Superior temporal gyrus (tissue), 1 donor: ENCODE measurements at regions not wholly inside any gene's neighbourhood (a gene's known extent, or its start where the extent isn't known, plus 50 kb on each side); places are given as distances from the start of the nearest gene placed in this dataset.

Experiments
- DNase-seq: peaks from one replicate; pipeline ENCODE4 v3.0.0-alpha.2; 2016; ENCODE audit errors: extremely low spot score

- DNase-seq: peak; percentile 40
Observed at GRCh38 chr4:19910861-19911525, 340.7 kb upstream of the SLIT2 start.

- DNase-seq: no peak
Observed at GRCh38 chr4:19905024-19905423, 346.7 kb upstream of the SLIT2 start.

- DNase-seq: no peak
Observed at GRCh38 chr4:19888587-19888986, 363.1 kb upstream of the SLIT2 start.

DNA sequence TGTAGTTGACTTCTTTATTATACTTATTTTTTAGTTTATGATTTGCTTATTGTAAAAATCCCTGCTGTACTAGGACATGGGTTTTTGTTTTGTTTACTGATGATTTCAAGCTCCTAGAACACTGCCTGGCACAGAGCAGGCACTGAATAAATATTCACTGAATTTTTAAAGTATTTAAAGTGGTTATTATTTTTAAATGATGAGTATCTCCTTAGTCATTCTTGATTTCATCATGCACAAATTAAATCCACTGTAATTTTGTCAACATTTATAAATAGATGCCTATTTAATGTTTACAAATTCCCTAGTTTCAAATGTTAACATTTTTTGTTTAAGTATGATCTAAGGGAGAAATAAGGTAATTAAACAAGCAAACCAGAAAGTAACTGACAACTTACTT lies 367.9 kb upstream of the SLIT2 start:
- no peak for DNase-seq

DNA sequence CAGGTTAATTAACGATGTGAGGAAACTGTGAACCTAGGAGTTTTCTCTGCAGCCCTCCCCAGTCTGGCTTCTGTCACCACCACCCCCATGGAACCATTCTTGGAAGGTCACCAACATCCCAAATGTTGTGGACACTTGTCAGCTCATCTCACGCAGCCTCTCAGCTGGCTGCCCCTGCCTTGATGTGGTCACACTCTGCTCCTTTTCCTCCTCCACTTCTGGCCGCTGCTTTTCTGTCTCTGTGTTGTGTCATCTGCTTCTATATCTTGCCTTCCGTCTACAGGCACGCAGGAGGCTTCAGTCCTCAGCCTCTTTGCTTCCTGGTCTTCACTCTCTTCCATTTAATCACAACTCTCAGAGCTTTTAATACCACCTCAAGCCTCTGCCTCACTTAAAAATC lies 371.5 kb upstream of the SLIT2 start:
- DNase-seq: no peak

GRCh38 chr4:19879330-19879729 lies 372.4 kb upstream of the SLIT2 start:
- DNase-seq: no peak

DNA sequence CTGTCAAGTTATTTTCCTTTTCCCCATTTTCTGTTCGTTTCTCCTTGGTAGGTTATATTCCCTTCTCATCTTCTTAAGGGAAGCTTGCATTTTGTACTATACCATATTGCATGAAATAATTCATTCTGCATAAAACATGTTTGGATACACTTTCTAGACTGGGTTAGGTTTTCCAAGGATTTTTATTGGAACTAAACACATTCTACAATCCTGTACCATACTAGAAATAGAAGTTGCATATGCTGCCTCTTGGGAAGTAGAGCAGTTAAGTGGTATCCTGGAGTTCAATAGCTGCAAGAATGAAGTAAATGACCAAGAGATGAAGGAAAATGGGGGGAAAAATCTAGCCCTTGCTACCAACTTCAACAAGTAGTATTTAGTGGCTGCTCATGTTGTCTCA lies 393.7 kb upstream of the SLIT2 start:
- DNase-seq: no peak

DNA sequence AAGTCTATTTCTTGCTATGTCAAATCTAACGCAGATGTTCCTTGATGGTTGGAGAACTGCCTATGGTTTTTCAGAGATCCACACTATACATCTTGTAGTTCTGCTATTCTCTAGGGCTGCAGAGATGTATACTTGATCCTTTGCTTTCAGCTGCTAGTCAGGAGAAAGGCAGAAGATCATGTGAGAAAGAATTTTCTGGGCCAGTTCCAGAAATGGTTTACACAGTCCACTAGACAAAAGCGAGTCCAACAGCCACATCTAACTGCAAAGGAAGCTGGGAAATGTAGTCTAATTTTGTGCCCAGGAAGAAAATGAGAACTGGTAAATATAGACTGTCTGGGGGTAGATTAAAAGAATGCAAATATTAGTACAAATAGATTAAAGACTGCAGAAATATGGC lies 394.3 kb upstream of the SLIT2 start:
- DNase-seq: no peak

DNA sequence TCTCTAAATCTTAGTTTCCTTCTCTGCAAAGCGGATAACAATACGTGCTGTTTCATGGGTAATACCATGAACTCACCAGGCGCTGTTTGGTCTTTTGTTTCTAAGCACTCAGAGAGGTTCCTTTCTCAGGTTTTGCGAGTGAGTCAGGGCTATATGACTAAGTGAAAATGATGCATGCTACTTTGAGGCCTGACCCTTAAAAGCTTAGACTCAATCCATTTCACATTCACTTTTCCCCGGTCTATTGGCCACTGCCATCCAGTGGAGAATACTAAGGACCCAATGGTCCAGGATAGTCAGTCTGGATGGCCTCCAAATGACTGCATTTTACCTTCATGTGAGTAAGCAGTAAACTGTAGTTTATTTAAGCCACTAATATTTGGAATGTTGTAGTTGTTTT lies 400.8 kb upstream of the SLIT2 start:
- no peak for DNase-seq

DNA sequence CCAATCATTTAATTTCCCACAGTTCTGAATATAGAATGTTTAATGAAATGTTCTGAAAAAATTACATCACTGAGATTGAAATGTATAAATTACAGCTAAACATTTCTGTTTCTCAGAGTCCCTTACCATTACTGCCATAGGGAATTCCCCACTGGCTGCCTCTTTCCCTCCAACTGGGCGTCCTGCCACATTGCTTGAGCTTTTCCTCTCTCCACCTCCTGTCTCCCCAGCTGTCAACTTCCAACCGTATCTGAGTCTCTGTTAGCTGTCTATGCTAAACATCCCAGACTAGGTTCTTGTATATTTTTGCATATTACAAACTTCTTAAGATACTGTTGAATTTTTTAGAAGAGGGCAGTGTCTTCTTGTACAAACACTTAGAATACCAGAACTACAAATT lies 407.3 kb upstream of the SLIT2 start:
- no peak for DNase-seq

DNA sequence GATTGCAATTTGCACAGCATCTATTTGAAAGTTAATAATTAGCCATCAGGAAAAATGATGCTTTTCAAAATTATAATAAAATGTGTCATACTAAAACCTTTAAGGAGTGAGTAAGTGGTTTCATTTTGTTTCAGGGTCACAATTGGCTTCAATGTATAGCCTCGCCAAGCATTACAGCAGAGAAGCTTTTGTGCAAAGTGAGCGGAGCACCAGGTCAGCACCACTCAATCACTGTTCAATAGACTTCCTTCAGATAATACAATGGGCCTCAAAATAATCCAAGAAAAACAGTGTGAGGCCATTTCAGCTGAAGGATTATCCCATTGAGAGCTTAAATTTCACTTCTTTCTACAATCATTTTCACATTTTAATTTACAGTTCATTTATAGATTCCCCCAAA lies 409.2 kb upstream of the SLIT2 start:
- DNase-seq: no peak

GRCh38 chr4:19838858-19839257 lies 412.8 kb upstream of the SLIT2 start:
- DNase-seq: no peak

- no peak for DNase-seq
Observed at GRCh38 chr4:19835429-19835828, 416.3 kb upstream of the SLIT2 start.

- peak; percentile 28 for DNase-seq
Observed at GRCh38 chr4:19832411-19832810, 419.3 kb upstream of the SLIT2 start.

- no peak for DNase-seq
Observed at GRCh38 chr4:19831644-19832285, 419.9 kb upstream of the SLIT2 start.

DNA sequence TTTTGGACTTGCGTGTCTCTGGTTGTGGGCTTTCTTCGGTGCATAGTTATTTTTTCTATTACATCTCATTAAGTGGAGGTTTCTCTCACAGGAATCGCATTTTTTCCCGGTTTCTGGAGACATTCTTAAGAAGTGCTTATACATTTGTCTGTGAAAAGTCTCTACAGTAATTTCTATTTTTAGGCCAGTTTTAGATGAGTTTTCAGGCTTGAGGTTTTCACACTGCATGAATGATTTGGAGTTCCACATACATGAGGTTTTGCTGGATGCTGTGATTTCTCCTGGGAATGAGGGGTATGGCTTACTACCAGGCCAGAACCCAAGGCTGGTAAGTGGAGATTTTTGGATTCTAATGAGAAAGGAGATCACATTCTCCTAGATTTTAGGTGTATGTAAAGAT lies 422.6 kb upstream of the SLIT2 start:
- DNase-seq: no peak

GRCh38 chr4:19823781-19824180 lies 427.9 kb upstream of the SLIT2 start:
- no peak for DNase-seq

- DNase-seq: no peak
Observed at GRCh38 chr4:19819737-19820136, 432.0 kb upstream of the SLIT2 start.

- DNase-seq: no peak
Observed at GRCh38 chr4:19809989-19810388, 441.7 kb upstream of the SLIT2 start.

DNA sequence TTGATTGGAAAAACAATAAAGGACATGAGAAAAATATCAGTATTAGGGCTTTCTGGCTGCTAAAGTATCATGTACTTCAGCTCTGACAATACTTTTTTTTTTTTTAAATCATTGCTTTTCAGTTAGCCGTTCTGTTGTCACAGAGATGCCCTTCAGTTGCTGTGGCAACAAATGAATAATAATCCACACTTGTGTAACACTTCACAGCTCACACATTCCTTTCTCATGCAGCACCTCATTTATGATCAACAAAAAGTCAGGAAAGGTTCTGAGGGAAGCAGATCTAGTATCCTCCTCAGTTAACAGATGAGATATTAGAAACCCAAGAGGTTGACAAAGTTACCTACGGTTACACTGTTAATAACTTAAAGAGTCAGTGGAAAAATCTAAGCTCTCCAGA lies 444.2 kb upstream of the SLIT2 start:
- DNase-seq: no peak

DNA sequence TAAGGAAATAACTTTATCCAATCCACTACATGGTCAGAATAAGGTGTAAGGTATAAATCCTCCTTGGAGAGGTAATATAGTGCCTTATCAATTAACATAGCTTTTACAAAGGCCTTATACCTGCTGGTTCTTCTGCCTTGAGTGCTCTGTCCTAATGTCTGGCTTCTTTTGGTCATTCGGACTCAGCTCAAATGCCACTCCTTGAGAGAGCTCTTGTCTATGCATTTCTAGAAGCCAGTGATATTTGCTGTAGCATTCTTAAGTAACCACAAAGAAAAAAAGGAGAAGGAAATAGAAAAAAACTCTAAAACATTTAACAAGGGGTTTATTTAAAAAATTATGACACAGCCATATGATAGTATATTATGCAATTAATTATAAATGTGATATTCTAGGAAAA lies 444.8 kb upstream of the SLIT2 start:
- DNase-seq: no peak

GRCh38 chr4:19803406-19803805 lies 448.3 kb upstream of the SLIT2 start:
- no peak for DNase-seq

- DNase-seq: no peak
Observed at GRCh38 chr4:19793831-19794230, 457.9 kb upstream of the SLIT2 start.
